C4-2B (cell line): ENCODE measurements at regions not wholly inside any gene's neighbourhood (a gene's known extent, or its start where the extent isn't known, plus 50 kb on each side); places are given as distances from the start of the nearest gene placed in this dataset.

Experiments used
- H3K27ac ChIP-seq: fragments of 450-650 bp; 2 replicates; pipeline ENCODE4 v1.5.1; 2017
- ZFX ChIP-seq: fragments of 450-650 bp; IDR thresholded peaks from 2 replicates; pipeline ENCODE4 v1.6.1; 2017
- TF ChIP-seq, protein P1 (sequence below): fragments of 450-650 bp; conservative IDR thresholded peaks from 2 replicates; pipeline ENCODE4 v1.5.1; 2017; ENCODE audit warnings: mild to moderate bottlenecking

DNA sequence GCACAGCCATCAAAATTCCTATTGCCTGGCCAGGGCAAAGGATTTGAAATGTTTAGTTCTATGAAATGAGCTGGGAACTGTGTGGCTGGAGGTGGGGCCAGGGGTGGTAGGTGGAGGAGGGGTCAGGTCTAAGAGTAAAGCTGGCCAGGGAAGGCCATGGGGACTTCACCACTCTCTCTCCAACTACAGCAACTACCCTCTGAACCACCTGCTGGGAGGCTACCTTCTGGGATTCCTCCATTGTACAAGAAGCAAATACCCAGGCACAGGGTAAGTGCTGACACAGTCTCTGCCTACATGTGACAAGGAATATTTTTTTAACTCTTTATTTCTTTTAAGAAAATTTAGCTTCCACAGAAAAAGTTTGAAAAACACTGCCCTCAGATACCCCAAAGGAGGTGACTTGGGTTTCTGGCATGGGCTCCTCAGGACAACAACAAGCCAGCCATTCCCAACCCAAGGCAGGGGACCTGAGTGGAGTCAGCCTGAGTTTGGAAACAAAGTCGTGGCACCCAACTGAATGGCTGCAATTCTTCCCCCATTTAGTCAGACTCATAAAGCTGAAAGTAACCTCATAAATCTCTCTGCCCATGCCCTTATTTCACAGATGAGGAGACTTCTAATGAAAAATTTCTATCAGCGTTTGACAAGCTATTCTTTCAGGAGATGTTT lies 593.8 kb upstream of the DIPK2B start:
- TF ChIP-seq, protein P1, sequence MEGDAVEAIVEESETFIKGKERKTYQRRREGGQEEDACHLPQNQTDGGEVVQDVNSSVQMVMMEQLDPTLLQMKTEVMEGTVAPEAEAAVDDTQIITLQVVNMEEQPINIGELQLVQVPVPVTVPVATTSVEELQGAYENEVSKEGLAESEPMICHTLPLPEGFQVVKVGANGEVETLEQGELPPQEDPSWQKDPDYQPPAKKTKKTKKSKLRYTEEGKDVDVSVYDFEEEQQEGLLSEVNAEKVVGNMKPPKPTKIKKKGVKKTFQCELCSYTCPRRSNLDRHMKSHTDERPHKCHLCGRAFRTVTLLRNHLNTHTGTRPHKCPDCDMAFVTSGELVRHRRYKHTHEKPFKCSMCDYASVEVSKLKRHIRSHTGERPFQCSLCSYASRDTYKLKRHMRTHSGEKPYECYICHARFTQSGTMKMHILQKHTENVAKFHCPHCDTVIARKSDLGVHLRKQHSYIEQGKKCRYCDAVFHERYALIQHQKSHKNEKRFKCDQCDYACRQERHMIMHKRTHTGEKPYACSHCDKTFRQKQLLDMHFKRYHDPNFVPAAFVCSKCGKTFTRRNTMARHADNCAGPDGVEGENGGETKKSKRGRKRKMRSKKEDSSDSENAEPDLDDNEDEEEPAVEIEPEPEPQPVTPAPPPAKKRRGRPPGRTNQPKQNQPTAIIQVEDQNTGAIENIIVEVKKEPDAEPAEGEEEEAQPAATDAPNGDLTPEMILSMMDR, result no peak
- no peak for TF ChIP-seq ZFX
- no peak overlapping the region for H3K27ac ChIP-seq

GRCh38 chrX:45788941-45789348 lies 588.3 kb upstream of the DIPK2B start:
- no peak for TF ChIP-seq ZFX
- TF ChIP-seq, protein P1, result no peak
- H3K27ac ChIP-seq, result no peak overlapping the region

DNA sequence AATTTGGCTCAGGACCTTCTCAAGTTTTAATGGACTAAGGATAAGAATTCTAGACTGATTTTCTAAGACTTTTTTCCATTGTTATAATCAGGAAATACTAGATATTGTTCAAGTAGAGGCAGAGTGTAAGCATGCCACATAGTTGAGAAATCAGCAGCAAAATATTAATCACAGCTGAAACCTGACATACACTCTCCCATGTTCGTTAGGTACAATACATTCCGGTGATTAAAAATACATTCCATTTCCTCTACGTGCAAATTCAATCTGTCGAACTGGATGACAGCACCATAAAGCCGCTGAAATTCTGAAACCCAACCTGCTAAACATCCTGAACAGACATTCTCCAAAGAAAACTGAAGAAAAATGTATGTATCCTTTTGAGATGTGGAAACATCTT lies 587.6 kb upstream of the DIPK2B start:
- no peak overlapping the region for H3K27ac ChIP-seq
- TF ChIP-seq, protein P1, result no peak
- no peak for TF ChIP-seq ZFX

GRCh38 chrX:45784590-45784989 lies 583.9 kb upstream of the DIPK2B start:
- TF ChIP-seq ZFX, result no peak
- TF ChIP-seq, protein P1, result no peak
- H3K27ac ChIP-seq, result no peak overlapping the region

DNA sequence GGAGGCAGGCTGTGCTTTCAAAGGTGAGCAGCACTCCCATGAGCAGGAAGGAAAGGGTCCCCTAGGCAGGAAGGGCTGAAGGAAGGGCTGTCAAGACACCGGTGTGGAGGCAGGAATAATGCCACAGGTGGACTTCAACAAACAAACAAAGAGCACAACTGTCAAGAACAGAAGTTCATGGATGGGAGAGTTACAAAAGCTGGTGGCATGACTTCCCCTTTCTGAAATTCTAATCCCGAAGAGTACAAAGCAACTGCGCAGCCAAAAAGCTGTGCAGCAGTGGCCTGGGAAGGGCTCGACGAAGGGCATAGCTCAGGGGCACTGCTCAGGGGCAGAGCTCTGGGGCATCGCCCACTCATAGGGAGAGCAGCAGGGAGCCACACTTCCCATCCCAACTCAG lies 582.3 kb upstream of the DIPK2B start:
- H3K27ac ChIP-seq, result no peak overlapping the region
- TF ChIP-seq, protein P1, result no peak
- TF ChIP-seq ZFX, result no peak

DNA sequence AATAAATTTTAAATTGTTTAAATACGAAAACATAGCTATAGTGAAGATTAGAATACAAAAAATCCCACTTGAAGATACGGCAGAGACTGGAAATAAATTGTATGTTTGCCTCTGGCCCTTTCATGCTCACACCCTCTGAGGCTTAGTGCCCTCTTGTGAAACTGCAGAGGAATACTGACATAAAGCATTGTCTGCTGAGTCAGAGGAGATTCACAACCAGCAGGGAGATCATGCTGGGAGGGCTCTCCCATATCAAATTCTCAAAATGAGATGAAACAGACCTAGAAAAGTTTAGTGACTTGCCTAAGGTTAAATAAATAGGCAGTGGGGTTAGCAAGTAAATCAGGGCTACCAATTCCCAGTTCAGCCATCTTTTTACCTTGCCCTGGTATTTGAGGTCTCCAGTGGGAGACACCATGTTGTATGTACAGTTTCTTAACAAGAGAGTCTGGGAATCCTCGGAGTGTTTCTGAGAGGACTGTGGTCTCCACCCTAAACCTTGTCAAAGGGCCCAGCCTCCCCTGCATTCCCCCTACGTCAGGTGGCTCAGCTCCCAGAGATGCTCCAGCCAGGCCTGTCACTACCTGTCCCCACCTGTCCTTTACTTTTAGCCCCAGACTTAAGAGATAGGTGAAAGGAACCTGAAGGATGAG lies 581.4 kb upstream of the DIPK2B start:
- no peak for TF ChIP-seq ZFX
- TF ChIP-seq, protein P1, result peak; percentile 9; the same call in 1 of the 2 replicates
- no peak overlapping the region for H3K27ac ChIP-seq

GRCh38 chrX:45778616-45779015 lies 577.9 kb upstream of the DIPK2B start:
- H3K27ac ChIP-seq, result no peak overlapping the region
- TF ChIP-seq ZFX, result no peak
- TF ChIP-seq, protein P1, result no peak
